NCI-H1105 treated with DMSO at 0.1 percent for 48 hours (cell line): ENCODE measurements at regions not wholly inside any gene's neighbourhood (a gene's known extent, or its start where the extent isn't known, plus 50 kb on each side); places are given as distances from the start of the nearest gene placed in this dataset.

Source experiments
- DNase-seq: peaks from one replicate; lab custom pipeline; 2025; lab: John Stamatoyannopoulos, UW

- no peak for DNase-seq
Measured at GRCh38 chr22:48941033-48941902, 886.4 kb downstream of the BRD1 start.

GRCh38 chr22:48940266-48941032 is 887.2 kb downstream of the BRD1 start:
- no peak for DNase-seq

GRCh38 chr22:48939441-48940265 is 888.0 kb downstream of the BRD1 start:
- no peak for DNase-seq

GRCh38 chr22:48938741-48939140 is 888.9 kb downstream of the BRD1 start:
- no peak for DNase-seq

- DNase-seq = no peak
Measured at GRCh38 chr22:48937032-48937639, 890.5 kb downstream of the BRD1 start.

GRCh38 chr22:48936391-48936790 is 891.3 kb downstream of the BRD1 start:
- DNase-seq = no peak

GRCh38 chr22:48934446-48934845 is 893.2 kb downstream of the BRD1 start:
- DNase-seq = no peak

- no peak for DNase-seq
Measured at GRCh38 chr22:48931452-48931851, 896.2 kb downstream of the BRD1 start.

- DNase-seq = no peak
Measured at GRCh38 chr22:48929276-48929790, 898.3 kb downstream of the BRD1 start.

- DNase-seq = no peak
Measured at GRCh38 chr22:48927591-48927990, 900.1 kb downstream of the BRD1 start.

- no peak for DNase-seq
Measured at GRCh38 chr22:48926643-48927042, 901.0 kb downstream of the BRD1 start.

GRCh38 chr22:48926136-48926535 is 901.5 kb downstream of the BRD1 start:
- no peak for DNase-seq

- no peak for DNase-seq
Measured at GRCh38 chr22:48925450-48925849, 902.2 kb downstream of the BRD1 start.

GRCh38 chr22:48923996-48924395 is 903.7 kb downstream of the BRD1 start:
- DNase-seq = no peak

- DNase-seq = peak; percentile 54
Measured at GRCh38 chr22:48923165-48923865, 904.4 kb downstream of the BRD1 start.

GRCh38 chr22:48921411-48921903 is 906.2 kb downstream of the BRD1 start:
- no peak for DNase-seq

GRCh38 chr22:48920776-48921241 is 906.9 kb downstream of the BRD1 start:
- DNase-seq = no peak

GRCh38 chr22:48919851-48920589 is 907.7 kb downstream of the BRD1 start:
- no peak for DNase-seq

- peak; percentile 88 for DNase-seq
Measured at GRCh38 chr22:48919187-48919590, 908.5 kb downstream of the BRD1 start.
